SK-N-SH treated with all-trans-retinoic acid at 6 μM for 48 hours (cell line): ENCODE measurements at regions not wholly inside any gene's neighbourhood (a gene's known extent, or its start where the extent isn't known, plus 50 kb on each side); places are given as distances from the start of the nearest gene placed in this dataset.

Experiments
- CSDC2 ChIP-seq: fragments of 250-450 bp; sonication (Bioruptor Pico); IDR thresholded peaks from 2 replicates; pipeline ENCODE4 v1.5.0; 2020; ENCODE audit warnings: mild to moderate bottlenecking, moderate library complexity
- ESRRG ChIP-seq: fragments of 250-450 bp; sonication (Bioruptor Pico); IDR thresholded peaks from 2 replicates; pipeline ENCODE4 v1.6.1; 2021; ENCODE audit warnings: mild to moderate bottlenecking
- OSR1 ChIP-seq: fragments of 250-450 bp; sonication (Bioruptor Pico); IDR thresholded peaks from 2 replicates; pipeline ENCODE4 v1.8.0; 2022; ENCODE audit warnings: moderate library complexity, mild to moderate bottlenecking, inconsistent platforms
- PATZ1 ChIP-seq: fragments of 250-450 bp; sonication (Bioruptor Pico); IDR thresholded peaks from 2 replicates; pipeline ENCODE4 v1.8.0; 2020; ENCODE audit warnings: mild to moderate bottlenecking, moderate library complexity, borderline replicate concordance
- ZFP3 ChIP-seq: fragments of 250-450 bp; sonication (Bioruptor Pico); IDR thresholded peaks from 2 replicates; pipeline ENCODE4 v1.5.0; 2020; ENCODE audit warnings: mild to moderate bottlenecking, moderate library complexity
- ZFP30 ChIP-seq: fragments of 450-650 bp; formaldehyde crosslinking; IDR thresholded peaks from 2 replicates; pipeline ENCODE4 v1.5.0; 2022; ENCODE audit warnings: mild to moderate bottlenecking, moderate library complexity
- ZNF8 ChIP-seq: fragments of 450-650 bp; formaldehyde crosslinking; IDR thresholded peaks from 2 replicates; pipeline ENCODE4 v1.5.0; 2020; ENCODE audit warnings: mild to moderate bottlenecking, moderate library complexity

GRCh38 chr3:48069339-48069738 lies 53.1 kb upstream of the MAP4 start:
- no peak for TF ChIP-seq ZFP3
- TF ChIP-seq PATZ1 (CRISPR knock-in tag) = no peak
- TF ChIP-seq ESRRG (CRISPR knock-in tag) = no peak
- no peak for TF ChIP-seq OSR1 (CRISPR knock-in tag)
- no peak for TF ChIP-seq ZFP30 (CRISPR knock-in tag)
- TF ChIP-seq ZNF8 = no peak
- TF ChIP-seq CSDC2 = no peak
